Type B pancreatic cell (in vitro differentiated cells): ENCODE measurements at regions not wholly inside any gene's neighbourhood (a gene's known extent, or its start where the extent isn't known, plus 50 kb on each side); places are given as distances from the start of the nearest gene placed in this dataset.
A peak's percentile ranks its signal among the peaks of the same experiment; 100 is the strongest.

ENCODE experiments used
- DNase-seq: peaks from one replicate; pipeline ENCODE4 v3.0.0; 2021; ENCODE audit warnings: mixed read lengths; ENCODE audit not compliant: unreplicated experiment; ENCODE audit errors: extremely low spot score
- H3K27ac Mint-ChIP-seq: 2 replicates; pipeline ENCODE4 v1.8.0; 2021; ENCODE audit warnings: mild to moderate bottlenecking, mixed read lengths
- H3K27me3 Mint-ChIP-seq: 2 replicates; pipeline ENCODE4 v1.8.0; 2021; ENCODE audit warnings: mixed read lengths
- H3K36me3 Mint-ChIP-seq: 2 replicates; pipeline ENCODE4 v1.8.0; 2021; ENCODE audit warnings: mixed read lengths
- H3K4me1 Mint-ChIP-seq: one replicate; pipeline ENCODE4 v1.8.0; 2021; ENCODE audit warnings: mixed read lengths; ENCODE audit not compliant: unreplicated experiment
- H3K4me3 Mint-ChIP-seq: 2 replicates; pipeline ENCODE4 v1.8.0; 2021; ENCODE audit warnings: mild to moderate bottlenecking, mixed read lengths
- H3K9me3 Mint-ChIP-seq: 2 replicates; pipeline ENCODE4 v1.8.0; 2021; ENCODE audit warnings: mixed read lengths
- TF ChIP-seq, protein P1 (sequence below): fragments of 200-600 bp; sonication (generic); conservative IDR thresholded peaks from 2 replicates; pipeline ENCODE4 v1.5.0; 2021; ENCODE audit warnings: antibody characterized with exemption, mild to moderate bottlenecking

DNA sequence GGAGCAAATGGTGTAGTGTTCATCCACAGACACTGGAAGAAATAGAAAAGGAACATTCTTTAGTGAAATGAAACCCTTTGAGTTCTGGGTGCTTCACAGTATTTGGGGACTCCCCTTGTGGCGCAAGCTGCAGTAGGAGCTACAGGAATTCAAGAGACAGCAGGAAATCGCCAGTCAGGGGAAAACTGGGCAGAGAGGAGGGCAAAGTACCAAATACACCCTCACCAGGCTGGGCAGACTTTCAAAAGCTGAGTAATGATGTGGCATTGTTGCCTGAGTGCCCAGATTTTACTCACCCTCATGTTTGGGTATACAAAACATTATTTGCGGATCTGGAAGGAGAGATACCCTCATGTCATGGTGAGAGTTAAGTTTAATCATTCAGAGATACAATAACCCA is 97.9 kb downstream of the SOD2 start:
- Mint-ChIP-seq H3K27me3 (no peaks in the 10 kb centered on the region), H3K9me3 (no peaks in the 10 kb centered on the region), H3K4me3 (no peak overlapping the region), H3K4me1 (peaks cover 16% of the 10 kb centered on the region), H3K36me3 (no peaks in the 10 kb centered on the region), H3K27ac (no peak overlapping the region)
- TF ChIP-seq, protein P1, sequence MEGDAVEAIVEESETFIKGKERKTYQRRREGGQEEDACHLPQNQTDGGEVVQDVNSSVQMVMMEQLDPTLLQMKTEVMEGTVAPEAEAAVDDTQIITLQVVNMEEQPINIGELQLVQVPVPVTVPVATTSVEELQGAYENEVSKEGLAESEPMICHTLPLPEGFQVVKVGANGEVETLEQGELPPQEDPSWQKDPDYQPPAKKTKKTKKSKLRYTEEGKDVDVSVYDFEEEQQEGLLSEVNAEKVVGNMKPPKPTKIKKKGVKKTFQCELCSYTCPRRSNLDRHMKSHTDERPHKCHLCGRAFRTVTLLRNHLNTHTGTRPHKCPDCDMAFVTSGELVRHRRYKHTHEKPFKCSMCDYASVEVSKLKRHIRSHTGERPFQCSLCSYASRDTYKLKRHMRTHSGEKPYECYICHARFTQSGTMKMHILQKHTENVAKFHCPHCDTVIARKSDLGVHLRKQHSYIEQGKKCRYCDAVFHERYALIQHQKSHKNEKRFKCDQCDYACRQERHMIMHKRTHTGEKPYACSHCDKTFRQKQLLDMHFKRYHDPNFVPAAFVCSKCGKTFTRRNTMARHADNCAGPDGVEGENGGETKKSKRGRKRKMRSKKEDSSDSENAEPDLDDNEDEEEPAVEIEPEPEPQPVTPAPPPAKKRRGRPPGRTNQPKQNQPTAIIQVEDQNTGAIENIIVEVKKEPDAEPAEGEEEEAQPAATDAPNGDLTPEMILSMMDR = no peak
- DNase-seq = no peak

DNA sequence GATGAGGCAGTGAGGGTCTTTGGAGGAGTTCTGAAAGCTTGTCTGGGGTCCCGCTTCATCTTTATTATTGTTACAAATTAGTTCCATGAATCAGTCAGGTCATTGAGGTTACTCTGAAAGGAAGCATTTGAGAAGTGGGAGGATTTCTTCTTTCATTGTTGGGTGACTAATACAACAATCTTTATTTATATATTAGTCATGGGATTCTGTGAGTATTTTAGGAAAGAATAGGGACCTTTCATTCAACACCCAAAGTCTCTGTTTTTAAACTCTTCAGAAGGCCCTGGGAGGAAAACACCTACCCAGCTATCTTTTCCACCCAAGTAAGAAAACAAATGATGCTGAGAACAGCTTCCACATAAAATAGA is 98.3 kb downstream of the SOD2 start:
- Mint-ChIP-seq H3K27ac (no peak overlapping the region), H3K4me1 (peaks cover 16% of the 10 kb centered on the region), H3K27me3 (no peaks in the 10 kb centered on the region), H3K9me3 (no peaks in the 10 kb centered on the region), H3K4me3 (no peak overlapping the region), H3K36me3 (no peaks in the 10 kb centered on the region)
- no peak for DNase-seq
- TF ChIP-seq, protein P1 = no peak

DNA sequence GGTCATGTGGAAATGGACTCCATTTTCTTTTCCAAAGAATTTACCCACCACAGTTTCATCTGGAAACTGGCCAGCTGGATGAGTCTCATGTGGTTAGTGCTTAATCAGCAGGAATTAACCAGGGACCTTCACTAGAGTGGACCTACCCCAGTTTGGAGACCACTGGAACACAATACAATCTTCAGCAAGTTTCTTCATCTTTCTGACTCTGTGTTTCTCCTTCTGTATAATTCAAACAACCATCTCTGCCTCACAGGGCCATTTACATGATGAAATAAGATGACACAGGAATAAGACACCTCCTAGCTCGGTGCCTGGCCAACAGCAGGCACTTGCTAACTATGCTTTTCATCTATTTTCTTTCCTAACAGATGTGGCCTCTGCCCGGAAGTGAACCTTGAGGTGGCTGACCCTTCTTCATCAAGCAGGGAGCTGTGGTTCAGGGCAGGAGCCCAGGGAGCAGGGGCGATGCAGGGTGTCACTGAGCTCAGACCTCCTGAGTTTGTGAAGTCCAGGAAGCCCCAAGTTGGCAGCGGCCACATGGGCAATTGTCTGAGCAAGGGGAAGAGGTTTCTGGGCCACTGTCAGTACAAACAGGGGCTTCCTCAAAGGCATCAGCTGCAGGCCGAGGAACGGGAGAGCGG is 98.8 kb downstream of the SOD2 start:
- H3K4me1 Mint-ChIP-seq = peaks cover 16% of the 10 kb centered on the region

DNA sequence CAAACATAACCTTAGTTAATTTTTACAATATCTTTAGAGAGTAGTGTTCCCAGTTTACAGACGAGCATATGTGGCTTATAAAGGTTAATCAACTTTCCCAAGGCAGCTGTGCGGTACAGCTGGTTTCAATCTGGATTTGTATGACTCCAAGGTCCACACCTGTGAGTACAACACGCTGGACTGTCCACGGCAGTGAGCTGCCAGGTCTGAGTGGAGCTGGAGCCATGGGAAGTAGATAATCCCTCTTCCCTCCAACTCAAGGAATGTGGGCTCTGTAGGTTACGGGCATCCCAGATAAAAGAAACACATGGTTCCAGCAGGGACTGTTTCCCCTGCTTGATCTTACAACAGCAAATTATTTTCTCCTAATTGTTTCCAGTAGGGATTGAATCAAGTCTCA is 102.2 kb downstream of the SOD2 start:
- H3K4me1 Mint-ChIP-seq = peaks cover 16% of the 10 kb centered on the region
- no peak for DNase-seq
- H3K4me3 Mint-ChIP-seq = no peak overlapping the region
- peaks cover 4% of the 10 kb centered on the region for H3K9me3 Mint-ChIP-seq
- H3K36me3 Mint-ChIP-seq = no peaks in the 10 kb centered on the region
- no peak overlapping the region for H3K27ac Mint-ChIP-seq
- TF ChIP-seq, protein P1 = no peak
- H3K27me3 Mint-ChIP-seq = peaks cover 8% of the 10 kb centered on the region

More for the DNA sequence above, 98.8 kb downstream of the SOD2 start:
- Mint-ChIP-seq H3K27me3 (peaks cover 2% of the 10 kb centered on the region), H3K4me3 (peak overlapping the region; percentile 1), H3K27ac (no peak overlapping the region), H3K36me3 (no peaks in the 10 kb centered on the region), H3K9me3 (no peaks in the 10 kb centered on the region)
- TF ChIP-seq, protein P1 = no peak
- DNase-seq = no peak

DNA sequence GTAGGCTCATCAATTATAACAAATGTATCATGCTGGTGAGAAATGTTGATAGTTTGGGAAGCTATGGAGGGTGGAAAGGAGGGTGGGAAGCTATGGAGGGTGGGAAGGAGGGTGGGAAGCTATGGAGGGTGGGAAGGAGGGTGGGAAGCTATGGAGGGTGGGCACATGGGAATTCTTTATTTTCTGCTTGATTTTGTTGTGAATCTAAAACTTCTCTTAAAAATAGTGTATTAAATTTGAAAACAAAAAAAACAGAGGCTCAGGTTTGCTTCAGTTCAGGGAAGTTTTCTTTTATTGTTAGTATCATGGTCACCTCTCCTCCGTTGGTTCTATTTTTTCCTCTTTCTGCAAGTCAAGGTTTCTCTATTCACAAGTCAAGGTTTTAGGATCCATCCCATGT is 106.4 kb downstream of the SOD2 start:
- Mint-ChIP-seq H3K27ac (no peak overlapping the region), H3K36me3 (no peaks in the 10 kb centered on the region)
- DNase-seq = no peak

More for the DNA sequence above, 106.4 kb downstream of the SOD2 start:
- H3K4me1 Mint-ChIP-seq = peaks cover 5% of the 10 kb centered on the region
- H3K4me3 Mint-ChIP-seq = no peak overlapping the region
- peaks cover 4% of the 10 kb centered on the region for H3K9me3 Mint-ChIP-seq
- TF ChIP-seq, protein P1 = no peak
- peaks cover 11% of the 10 kb centered on the region for H3K27me3 Mint-ChIP-seq
